ENCODE measurements at regions not wholly inside any gene's neighbourhood (a gene's known extent, or its start where the extent isn't known, plus 50 kb on each side); places are given as distances from the start of the nearest gene placed in this dataset.

- H3K4me2 ChIP-seq, result no peak overlapping the region
- BruUV-seq (replicated peaks), result no TSS peak
- no peaks in the 10 kb centered on the region for H3K9me3 ChIP-seq (ENCODE audit: insufficient read depth, low read depth)
- TF ChIP-seq CTCF (conservative IDR thresholded peaks at IDR 0.05), result no peak
- TF ChIP-seq EZH2 (IDR thresholded peaks at IDR 0.05; ENCODE audit: low read depth), result no peak
- DNase-seq, result no peak
- ChIA-PET CTCF (no interaction called here), POLR2A (ENCODE audit: unreplicated experiment) (no interaction called here)
- H3K79me2 ChIP-seq (ENCODE audit: low read depth), result no peaks in the 10 kb centered on the region
- no peak overlapping the region for H3K4me3 ChIP-seq
- no peak overlapping the region for H3K27ac ChIP-seq
- H3K27me3 ChIP-seq (ENCODE audit: insufficient read depth, low read depth), result no peaks in the 10 kb centered on the region
- no peaks in the 10 kb centered on the region for H3K9me2 ChIP-seq (ENCODE audit: insufficient read depth)
- no peak overlapping the region for H2AFZ ChIP-seq
- no peaks in the 10 kb centered on the region for H3F3A ChIP-seq (ENCODE audit: insufficient read depth, low read depth)
- intact Hi-C loops (cut with micrococcal nuclease; ENCODE audit: unreplicated experiment), result no loop called here
- H3K4me1 ChIP-seq (replicated peaks; ENCODE audit: insufficient read depth), result no peaks in the 10 kb centered on the region
- no peaks in the 10 kb centered on the region for H3K36me3 ChIP-seq (ENCODE audit: low read depth)
- H4K20me1 ChIP-seq (ENCODE audit: insufficient read depth), result no peaks in the 10 kb centered on the region
These were observed 674.5 kb downstream of the PCDH17 start for GRCh38 chr13:58306062-58306461.

- CTCF ChIA-PET, result no interaction called here
- Histone ChIP-seq H3K27me3 (ENCODE audit: insufficient read depth, low read depth) (no peaks in the 10 kb centered on the region), H3K27ac (no peak overlapping the region), H3K9me3 (ENCODE audit: insufficient read depth, low read depth) (no peaks in the 10 kb centered on the region), H4K20me1 (ENCODE audit: insufficient read depth) (no peaks in the 10 kb centered on the region), H3K79me2 (ENCODE audit: low read depth) (no peaks in the 10 kb centered on the region), H3K36me3 (ENCODE audit: low read depth) (no peaks in the 10 kb centered on the region), H3F3A (ENCODE audit: insufficient read depth, low read depth) (no peaks in the 10 kb centered on the region), H3K9me2 (ENCODE audit: insufficient read depth) (no peaks in the 10 kb centered on the region), H3K4me3 (no peak overlapping the region), H3K4me2 (no peak overlapping the region), H2AFZ (no peak overlapping the region), H3K4me1 (replicated peaks; ENCODE audit: insufficient read depth) (no peaks in the 10 kb centered on the region)
- TF ChIP-seq CTCF (conservative IDR thresholded peaks at IDR 0.05), result no peak
- no peak for TF ChIP-seq EZH2 (IDR thresholded peaks at IDR 0.05; ENCODE audit: low read depth)
- DNase-seq, result no peak
- intact Hi-C loops (cut with micrococcal nuclease; ENCODE audit: unreplicated experiment), result no loop called here
- no TSS peak for BruUV-seq (replicated peaks)
- POLR2A ChIA-PET (ENCODE audit: unreplicated experiment), result no interaction called here
These were observed 681.7 kb downstream of the PCDH17 start for GRCh38 chr13:58313219-58313618.

GRCh38 chr13:58318495-58319167 lies 687.1 kb downstream of the PCDH17 start:
- H3K4me1 ChIP-seq (replicated peaks; ENCODE audit: insufficient read depth), result no peaks in the 10 kb centered on the region
- no peak overlapping the region for H3K4me3 ChIP-seq
- no peak overlapping the region for H3K27ac ChIP-seq
- TF ChIP-seq CTCF (conservative IDR thresholded peaks at IDR 0.05), result no peak
- no peak for TF ChIP-seq EZH2 (IDR thresholded peaks at IDR 0.05; ENCODE audit: low read depth)
- H2AFZ ChIP-seq, result no peak overlapping the region
- no peaks in the 10 kb centered on the region for H3K9me2 ChIP-seq (ENCODE audit: insufficient read depth)
- intact Hi-C loops (cut with micrococcal nuclease; ENCODE audit: unreplicated experiment), result no loop called here
- H3K79me2 ChIP-seq (ENCODE audit: low read depth), result no peaks in the 10 kb centered on the region
- H3F3A ChIP-seq (ENCODE audit: insufficient read depth, low read depth), result no peaks in the 10 kb centered on the region
- ChIA-PET POLR2A (ENCODE audit: unreplicated experiment) (no interaction called here), CTCF (no interaction called here)
- H3K27me3 ChIP-seq (ENCODE audit: insufficient read depth, low read depth), result no peaks in the 10 kb centered on the region
- no peaks in the 10 kb centered on the region for H3K9me3 ChIP-seq (ENCODE audit: insufficient read depth, low read depth)
- H3K36me3 ChIP-seq (ENCODE audit: low read depth), result no peaks in the 10 kb centered on the region
- H3K4me2 ChIP-seq, result no peak overlapping the region
- no TSS peak for BruUV-seq (replicated peaks)
- no peak for DNase-seq
- H4K20me1 ChIP-seq (ENCODE audit: insufficient read depth), result no peaks in the 10 kb centered on the region
